Testis (tissue), 2 donors: ENCODE measurements at regions not wholly inside any gene's neighbourhood (a gene's known extent, or its start where the extent isn't known, plus 50 kb on each side); places are given as distances from the start of the nearest gene placed in this dataset.

Experiments
- DNase-seq: peaks from one replicate; pipeline ENCODE4 v3.0.0-alpha.2; 2019
- H3K27ac ChIP-seq, 2 donors: fragments of 200-600 bp; sonication (generic); one replicate each; pipeline ENCODE4 v1.5.1; 2019
- H3K27me3 ChIP-seq: fragments of 200-600 bp; sonication (generic); one replicate; pipeline ENCODE4 v1.5.1; 2019
- H3K36me3 ChIP-seq: fragments of 200-600 bp; sonication (generic); one replicate; pipeline ENCODE4 v1.5.1; 2017; ENCODE audit warnings: low read depth; ENCODE audit errors: missing control alignments
- H3K4me1 ChIP-seq: fragments of 200-600 bp; sonication (generic); one replicate; pipeline ENCODE4 v1.5.1; 2019
- H3K4me3 ChIP-seq, 2 donors: fragments of 200-600 bp; sonication (generic); one replicate each; pipeline ENCODE4 v1.5.1; 2017 to 2019
- H3K9me3 ChIP-seq: fragments of 200-600 bp; sonication (generic); one replicate; pipeline ENCODE4 v1.5.1; 2017
- CTCF ChIP-seq, 3 experiments: fragments of 450-650 bp in 2 of 3; fragments of 200-600 bp in 1 of 3; sonication (generic) in 1 of 3; IDR thresholded peaks; one replicate each; pipeline ENCODE4 v1.5.1; 2016 to 2019; ENCODE audit warnings: antibody characterized with exemption in 3 of 3, mild to moderate bottlenecking in 2 of 3, moderate library complexity in 1 of 3
- POLR2A ChIP-seq: fragments of 450-650 bp; IDR thresholded peaks from one replicate; pipeline ENCODE4 v1.6.1; 2017; ENCODE audit warnings: antibody characterized with exemption, mild to moderate bottlenecking, moderate library complexity
- WGBS, 2 donors: methylation state at CpG; one replicate each; pipeline ENCODE4 v1.1.5; 2018; 5-methylcytosine and 5-hydroxymethylcytosine counted together
- intact Hi-C: fragments of 100-400 bp; cut with DNase I; formaldehyde crosslinking; loops from one replicate; pipeline ENCODE4 v1.15.1; 2023; ENCODE audit warnings: low total_unique reads

DNA sequence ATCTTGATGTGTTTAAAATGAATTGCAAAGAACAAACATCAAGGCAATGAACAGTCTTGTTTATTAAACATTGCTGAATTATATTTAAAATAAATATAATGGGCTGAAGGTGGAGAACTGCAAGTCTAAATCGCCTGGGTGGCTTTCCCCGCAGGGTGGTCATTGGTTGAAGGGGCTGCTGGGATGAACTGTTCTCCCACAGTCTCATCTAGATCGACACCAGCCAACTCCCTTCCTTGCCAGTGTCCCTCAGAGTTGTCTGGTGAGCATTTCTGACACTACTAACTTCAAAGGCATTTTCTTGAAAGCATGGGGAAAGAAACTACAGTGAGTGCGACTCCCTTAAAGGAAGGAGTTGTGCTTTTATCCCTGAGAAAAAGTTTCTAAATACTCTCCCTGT is 196.5 kb upstream of the LRTM1 start:
- Histone ChIP-seq H3K4me1 (no peaks in the 10 kb centered on the region), H3K9me3 (no peaks in the 10 kb centered on the region), H3K4me3 (no peak overlapping the region), H3K27ac (no peak overlapping the region), H3K36me3 (no peaks in the 10 kb centered on the region), H3K27me3 (no peaks in the 10 kb centered on the region)
- no peak for TF ChIP-seq POLR2A
- no peak for TF ChIP-seq CTCF (IDR thresholded peaks at IDR 0.05)
- 84 to 89% methylated on average over 4 of the region's 4 CpGs for WGBS, 2 donors
- intact Hi-C loops, result no loop called here
- no peak for DNase-seq
